Esophagus muscularis mucosa (tissue), 4 donors: ENCODE measurements at regions not wholly inside any gene's neighbourhood (a gene's known extent, or its start where the extent isn't known, plus 50 kb on each side); places are given as distances from the start of the nearest gene placed in this dataset.

Experiments used
- DNase-seq: peaks from one replicate; pipeline ENCODE4 v3.0.0-alpha.2; 2017; ENCODE audit errors: extremely low spot score
- H3K27ac ChIP-seq, 4 donors: fragments of 200-600 bp; sonication (generic); replicated peaks in 1 of 4; 1 replicate in 3 of 4; 2 replicates in 1 of 4; pipeline ENCODE4 v1.5.1; 2016 to 2019; ENCODE audit warnings: mild to moderate bottlenecking in 1 of 4
- H3K27me3 ChIP-seq, 4 donors: fragments of 200-600 bp; sonication (generic); one replicate each; pipeline versions ENCODE4 v1.5.1 to v1.6.0; 2016 to 2019
- H3K36me3 ChIP-seq, 4 donors: fragments of 200-600 bp; sonication (generic); one replicate each; pipeline ENCODE4 v1.5.1; 2016 to 2019
- H3K4me1 ChIP-seq, 4 donors: fragments of 200-600 bp; sonication (generic); one replicate each; pipeline ENCODE4 v1.5.1; 2016 to 2019
- H3K4me3 ChIP-seq, 4 donors: fragments of 200-600 bp; sonication (generic); 1 replicate in 2 of 4; 2 replicates in 2 of 4; pipeline ENCODE4 v1.5.1; 2016 to 2019; ENCODE audit warnings: mild to moderate bottlenecking in 4 of 4, moderate library complexity in 1 of 4
- H3K9me3 ChIP-seq, 4 donors: fragments of 200-600 bp; sonication (generic); 1 replicate in 3 of 4; 2 replicates in 1 of 4; pipeline ENCODE4 v1.5.1; 2016 to 2019
- CTCF ChIP-seq, 3 experiments: fragments of 200-600 bp in 2 of 3; fragments of 450-650 bp in 1 of 3; sonication (generic) in 2 of 3; IDR thresholded peaks; one replicate each; pipeline ENCODE4 v1.5.1; 2017 to 2019; ENCODE audit warnings: antibody characterized with exemption in 3 of 3, mild to moderate bottlenecking in 2 of 3, moderate library complexity in 1 of 3
- EP300 ChIP-seq: sonication (generic); formaldehyde crosslinking; IDR thresholded peaks from one replicate; pipeline ENCODE4 v1.6.1; 2017; ENCODE audit warnings: antibody characterized with exemption
- POLR2A ChIP-seq: fragments of 450-650 bp; IDR thresholded peaks from one replicate; pipeline ENCODE4 v1.6.1; 2017; ENCODE audit warnings: antibody characterized with exemption, moderate library complexity, mild to moderate bottlenecking, low read depth
- POLR2AphosphoS5 ChIP-seq, 2 donors: sonication (generic); formaldehyde crosslinking; IDR thresholded peaks; one replicate each; pipeline ENCODE4 v1.6.1; 2017; ENCODE audit warnings: antibody characterized with exemption in 2 of 2
- WGBS: methylation state at CpG from one replicate; pipeline ENCODE4 v1.1.5; 2018; 5-methylcytosine and 5-hydroxymethylcytosine counted together
- intact Hi-C: fragments of 100-400 bp; cut with DNase I; formaldehyde crosslinking; loops from one replicate; pipeline ENCODE4 v1.15.1; 2023

- H3K4me1 ChIP-seq, result peaks cover 0 to 14% (median 1%) of the 10 kb centered on the region in 4 donors
- H3K36me3 ChIP-seq, result no peaks in the 10 kb centered on the region
- H3K4me3 ChIP-seq, result no peak overlapping the region
- no peaks in the 10 kb centered on the region for H3K9me3 ChIP-seq
- H3K27ac ChIP-seq, result no peak overlapping the region
- 45% methylated on average over 2 of the region's 2 CpGs for WGBS
- TF ChIP-seq EP300 (no peak), POLR2AphosphoS5 (IDR thresholded peaks at IDR 0.05) (no peak), POLR2A (no peak), CTCF (IDR thresholded peaks at IDR 0.05) (no peak)
- DNase-seq, result no peak
- no peaks in the 10 kb centered on the region for H3K27me3 ChIP-seq
- intact Hi-C loops, result no loop called here
Observed at GRCh38 chr12:77342253-77342652, 276.9 kb upstream of the E2F7 start.

DNA sequence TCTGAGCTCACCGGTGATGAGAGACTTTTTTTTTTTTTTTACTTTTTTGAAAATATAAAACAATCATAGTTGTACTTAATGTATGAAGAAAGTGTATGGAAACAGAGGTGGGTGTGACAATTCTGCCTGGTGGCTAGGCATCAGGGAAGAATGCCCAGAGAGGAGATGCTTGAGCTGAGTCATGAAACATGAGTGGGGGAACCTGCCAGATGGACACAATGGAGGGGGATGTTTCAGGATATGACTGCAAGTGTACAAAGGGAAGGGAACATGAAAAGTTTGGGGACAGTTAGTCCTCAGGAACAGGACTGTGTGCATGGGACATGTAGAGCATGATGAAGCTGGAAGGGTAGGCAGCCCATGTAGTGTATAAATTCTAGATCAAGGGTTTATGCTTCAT lies 274.2 kb upstream of the E2F7 start:
- H3K9me3 ChIP-seq, result no peaks in the 10 kb centered on the region
- TF ChIP-seq EP300 (no peak), POLR2AphosphoS5 (IDR thresholded peaks at IDR 0.05) (no peak), CTCF (IDR thresholded peaks at IDR 0.05) (no peak), POLR2A (no peak)
- no peak overlapping the region for H3K27ac ChIP-seq
- intact Hi-C loops, result no loop called here
- no peak overlapping the region for H3K4me3 ChIP-seq
- DNase-seq, result no peak
- no peaks in the 10 kb centered on the region for H3K36me3 ChIP-seq
- no peaks in the 10 kb centered on the region for H3K27me3 ChIP-seq
- peaks cover 0 to 7% (median 0%) of the 10 kb centered on the region in 4 donors for H3K4me1 ChIP-seq
- WGBS, result 91% methylated on average over 1 of the region's 1 CpG

- intact Hi-C loops, result no loop called here
- Histone ChIP-seq H3K27ac (no peak overlapping the region), H3K9me3 (no peaks in the 10 kb centered on the region), H3K36me3 (no peaks in the 10 kb centered on the region), H3K4me3 (no peak overlapping the region), H3K4me1 (no peaks in the 10 kb centered on the region), H3K27me3 (no peaks in the 10 kb centered on the region)
- no peak for TF ChIP-seq POLR2A
- no peak for TF ChIP-seq CTCF (IDR thresholded peaks at IDR 0.05)
- TF ChIP-seq EP300, result no peak
- TF ChIP-seq POLR2AphosphoS5 (IDR thresholded peaks at IDR 0.05), result no peak
- DNase-seq, result no peak
- WGBS, result 82% methylated on average over 5 of the region's 5 CpGs
Observed at GRCh38 chr12:77337362-77337761, 272.0 kb upstream of the E2F7 start.

DNA sequence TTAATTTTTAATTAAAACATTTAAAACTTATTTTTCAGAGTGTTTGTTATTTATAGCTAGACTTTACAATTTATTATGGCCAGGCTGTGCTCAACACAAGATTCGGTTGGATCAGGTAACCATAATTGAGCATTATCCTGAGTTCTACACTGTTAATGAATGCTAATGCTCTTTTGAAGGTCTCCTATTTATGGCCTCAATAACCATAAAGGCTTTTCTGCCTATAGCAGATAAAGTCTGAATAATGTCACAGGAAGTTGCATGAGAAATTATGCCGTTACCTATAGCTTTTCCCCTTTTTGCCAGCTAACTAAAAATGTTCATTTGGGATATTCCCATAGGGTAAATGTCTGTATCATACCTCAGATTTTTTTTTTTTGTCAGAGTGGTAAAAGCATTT lies 269.4 kb upstream of the E2F7 start:
- no peak for TF ChIP-seq EP300
- TF ChIP-seq CTCF (IDR thresholded peaks at IDR 0.05), result no peak
- no peak for TF ChIP-seq POLR2AphosphoS5 (IDR thresholded peaks at IDR 0.05)
- Histone ChIP-seq H3K4me1 (no peaks in the 10 kb centered on the region), H3K27ac (no peak overlapping the region), H3K27me3 (no peaks in the 10 kb centered on the region), H3K4me3 (no peak overlapping the region), H3K9me3 (no peaks in the 10 kb centered on the region), H3K36me3 (no peaks in the 10 kb centered on the region)
- intact Hi-C loops, result no loop called here
- no peak for DNase-seq
- WGBS, result 91% methylated on average over 2 of the region's 2 CpGs

DNA sequence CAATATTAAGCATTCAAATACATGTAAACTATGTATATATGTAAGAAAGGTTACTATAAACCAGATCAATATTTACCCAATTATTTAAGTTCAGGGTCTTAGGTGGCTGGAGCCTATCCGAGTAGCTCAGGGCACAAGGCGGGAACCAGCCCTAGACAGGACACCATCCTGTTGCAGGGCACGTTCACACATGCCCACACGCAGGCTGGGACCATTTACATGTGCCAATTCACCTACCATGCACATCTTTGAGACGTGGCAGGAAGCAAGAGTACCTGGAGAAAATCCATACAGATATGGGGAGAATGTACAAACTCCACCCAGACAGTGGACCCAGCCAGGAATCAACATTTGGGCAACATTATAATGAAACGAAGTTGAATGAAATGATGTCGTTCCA lies 263.0 kb upstream of the E2F7 start:
- TF ChIP-seq POLR2AphosphoS5 (IDR thresholded peaks at IDR 0.05), result no peak
- TF ChIP-seq EP300, result no peak
- TF ChIP-seq CTCF (IDR thresholded peaks at IDR 0.05), result no peak
- no peak for TF ChIP-seq POLR2A
- intact Hi-C loops, result no loop called here

More for the DNA sequence above, 263.0 kb upstream of the E2F7 start:
- H3K27me3 ChIP-seq, result peaks cover 0 to 5% (median 0%) of the 10 kb centered on the region in 4 donors
- peaks cover 0 to 22% (median 20%) of the 10 kb centered on the region in 4 donors for H3K4me1 ChIP-seq
- H3K27ac ChIP-seq, result no peak overlapping the region
- WGBS, result 93% methylated on average over 7 of the region's 7 CpGs
- H3K36me3 ChIP-seq, result no peaks in the 10 kb centered on the region
- no peak overlapping the region for H3K4me3 ChIP-seq
- H3K9me3 ChIP-seq, result no peaks in the 10 kb centered on the region
- DNase-seq, result no peak
